MCF 10A (cell line): ENCODE measurements at regions not wholly inside any gene's neighbourhood (a gene's known extent, or its start where the extent isn't known, plus 50 kb on each side); places are given as distances from the start of the nearest gene placed in this dataset.

Experiments used
- BruUV-seq: library from RNA; stranded (reverse); fragments of 400-500 nt; replicated peaks from 2 replicates; lab custom pipeline; 2021; lab: Mats Ljungman, UMichigan
- CTCF ChIA-PET: fragments of 300-600 bp; sonication (Branson Sonifier 250); formaldehyde crosslinking; extraction: SDS; loops from one replicate; lab custom pipeline; 2021; ENCODE audit warnings: antibody characterized with exemption, inconsistent platforms; lab: Yijun Ruan, JAX
- POLR2A ChIA-PET: fragments of 300-600, 350-650 bp; sonication (Branson Sonifier 250); formaldehyde crosslinking; extraction: SDS; loops from one replicate; lab custom pipeline; 2020; ENCODE audit warnings: antibody characterized with exemption, inconsistent platforms; lab: Yijun Ruan, JAX
- DNase-seq: peaks from one replicate; pipeline ENCODE4 v3.0.0-alpha.2; 2018; ENCODE audit not compliant: unreplicated experiment
- H3K27ac Mint-ChIP-seq: one replicate; pipeline ENCODE4 v1.8.0; 2022; ENCODE audit warnings: mild to moderate bottlenecking, low read depth, mixed read lengths; ENCODE audit not compliant: unreplicated experiment
- H3K27me3 Mint-ChIP-seq: one replicate; pipeline ENCODE4 v1.8.0; 2022; ENCODE audit warnings: mixed read lengths; ENCODE audit not compliant: insufficient read depth, unreplicated experiment
- H3K36me3 Mint-ChIP-seq: one replicate; pipeline ENCODE4 v1.8.0; 2022; ENCODE audit warnings: mild to moderate bottlenecking, moderate library complexity, mixed read lengths; ENCODE audit not compliant: insufficient read depth, unreplicated experiment
- H3K4me1 Mint-ChIP-seq: one replicate; pipeline ENCODE4 v1.8.0; 2022; ENCODE audit warnings: mixed read lengths; ENCODE audit not compliant: insufficient read depth, unreplicated experiment
- H3K4me3 Mint-ChIP-seq: one replicate; pipeline ENCODE4 v1.8.0; 2022; ENCODE audit warnings: mild to moderate bottlenecking, moderate library complexity, mixed read lengths; ENCODE audit not compliant: unreplicated experiment
- H3K9me3 Mint-ChIP-seq: one replicate; pipeline ENCODE4 v1.8.0; 2022; ENCODE audit warnings: mixed read lengths; ENCODE audit not compliant: unreplicated experiment
- CTCF ChIP-seq: fragments of 200-600 bp; IDR thresholded peaks from one replicate; pipeline ENCODE4 v1.8.0; 2022; ENCODE audit warnings: antibody characterized with exemption, mild to moderate bottlenecking; ENCODE audit not compliant: unreplicated experiment
- intact Hi-C: fragments of 100-400 bp; cut with micrococcal nuclease; formaldehyde crosslinking; loops from 2 replicates; pipeline ENCODE4 v1.14.1; 2022

DNA sequence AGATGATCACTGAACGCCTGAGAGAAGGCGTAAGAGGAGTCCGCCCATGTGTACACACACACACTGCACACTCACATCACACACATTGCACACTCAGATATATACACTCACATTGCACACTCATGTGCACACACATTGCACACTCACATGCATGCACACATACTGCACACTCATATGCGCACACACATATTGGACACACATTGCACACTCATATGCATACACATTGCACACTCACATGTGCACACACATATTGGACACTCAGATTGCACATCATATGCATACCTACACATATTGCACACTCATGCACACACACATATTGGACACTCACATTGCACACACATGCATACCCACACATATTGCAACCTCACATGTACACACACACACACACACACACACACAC is 163.2 kb downstream of the WSCD1 start:
- CTCF ChIA-PET, result interaction anchor here (0.6 to 0.9 kb wide), 2 partner anchors 17 to 643 kb away, joined by 3 read pairs; no protein-coding TSS in a partner anchor
- intact Hi-C loops, result no loop called here
- H3K27me3 Mint-ChIP-seq, result no peaks in the 10 kb centered on the region

DNA sequence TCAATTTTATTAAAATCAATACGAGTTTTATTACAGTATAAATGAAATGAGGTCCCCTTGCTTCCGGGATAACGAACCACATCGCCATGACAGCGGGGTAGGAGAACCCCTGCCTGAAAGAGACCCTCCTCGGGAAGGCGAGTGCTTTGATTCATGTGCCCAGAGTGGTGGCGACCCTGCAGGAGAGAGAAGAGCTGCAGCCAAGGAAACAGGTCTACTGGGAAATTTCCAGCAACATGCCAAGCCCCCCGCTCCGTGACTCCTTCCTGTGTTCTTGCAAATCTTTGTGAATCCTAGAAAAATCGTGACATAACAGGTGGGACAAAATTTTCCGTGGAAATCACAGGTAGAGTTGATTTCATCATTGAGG is 162.5 kb downstream of the WSCD1 start:
- peak overlapping the region; percentile 64 for H3K27ac Mint-ChIP-seq
- H3K4me3 Mint-ChIP-seq, result peak overlapping the region; percentile 65
- H3K27me3 Mint-ChIP-seq, result no peaks in the 10 kb centered on the region
- peaks cover 20% of the 10 kb centered on the region for H3K4me1 Mint-ChIP-seq
- H3K9me3 Mint-ChIP-seq, result no peaks in the 10 kb centered on the region
- ChIA-PET POLR2A (interaction anchor here (0.6 to 0.8 kb wide), 4 partner anchors 18 to 1312 kb away, joined by 3 read pairs; no protein-coding TSS in a partner anchor), CTCF (interaction anchor here (0.6 kb wide), 3 partner anchors 17 to 181 kb away, joined by 3 to 6 read pairs (median 3); no protein-coding TSS in a partner anchor)
- DNase-seq, result no peak
- intact Hi-C loops, result no loop called here
- no TSS peak for BruUV-seq
- H3K36me3 Mint-ChIP-seq, result no peaks in the 10 kb centered on the region
- TF ChIP-seq CTCF, result no peak

More for the DNA sequence above, 163.2 kb downstream of the WSCD1 start:
- Mint-ChIP-seq H3K4me1 (peaks cover 20% of the 10 kb centered on the region), H3K9me3 (no peaks in the 10 kb centered on the region), H3K36me3 (no peaks in the 10 kb centered on the region), H3K27ac (no peak overlapping the region), H3K4me3 (no peak overlapping the region)
- TF ChIP-seq CTCF, result no peak
- BruUV-seq, result no TSS peak
- DNase-seq, result no peak
- POLR2A ChIA-PET, result no interaction called here

DNA sequence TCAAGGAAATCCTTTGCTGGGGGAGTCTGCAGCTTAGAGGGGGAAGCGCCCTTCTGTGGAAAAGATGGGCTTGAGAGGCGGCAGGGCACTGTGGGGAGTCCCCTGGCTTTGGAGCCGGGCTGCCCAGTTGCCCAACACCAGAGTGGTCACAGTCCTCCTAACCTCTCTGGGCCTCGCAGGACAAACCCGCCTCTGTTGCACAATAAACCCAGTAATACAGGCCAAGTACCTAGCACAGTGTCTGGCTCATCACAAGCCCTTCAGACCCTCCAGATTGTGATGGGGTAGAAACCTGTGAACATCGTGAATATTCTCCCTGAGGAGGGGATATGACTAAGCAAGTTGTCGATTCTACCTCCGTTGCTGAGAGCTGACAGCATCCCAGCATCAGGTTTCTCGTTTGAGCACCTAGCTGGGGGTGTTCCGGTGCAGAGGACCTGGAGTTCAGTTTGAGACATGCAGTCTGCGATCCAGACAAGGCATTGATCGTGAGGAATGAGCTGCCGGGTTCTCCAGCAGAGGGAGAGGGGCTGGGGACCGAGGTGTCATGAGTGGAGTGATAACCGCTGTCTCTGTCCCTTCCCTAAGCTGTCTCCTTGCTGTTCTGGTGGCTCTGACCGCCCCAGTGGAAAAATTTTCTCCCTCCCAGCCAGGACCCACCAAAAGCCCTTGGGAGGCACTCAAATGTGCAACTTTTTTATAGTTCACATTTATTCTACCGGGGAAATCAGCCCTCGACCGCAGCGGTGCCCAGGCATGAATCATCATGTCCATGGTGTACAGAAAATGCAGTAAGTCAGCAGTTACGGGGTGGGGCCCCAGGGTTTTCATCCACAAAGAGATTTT is 161.9 kb downstream of the WSCD1 start:
- Mint-ChIP-seq H3K36me3 (no peaks in the 10 kb centered on the region), H3K4me3 (peak overlapping the region; percentile 65), H3K4me1 (peaks cover 20% of the 10 kb centered on the region), H3K27ac (peak overlapping the region; percentile 64), H3K27me3 (no peaks in the 10 kb centered on the region), H3K9me3 (no peaks in the 10 kb centered on the region)
- peak; percentile 76 for DNase-seq
- POLR2A ChIA-PET, result interaction anchor here (0.6 to 0.8 kb wide), 4 partner anchors 18 to 1311 kb away, joined by 3 read pairs; no protein-coding TSS in a partner anchor
- no peak for TF ChIP-seq CTCF
- CTCF ChIA-PET, result interaction anchor here (0.6 kb wide), 2 partner anchors 26 to 182 kb away, joined by 3 to 6 read pairs; no protein-coding TSS in a partner anchor
- BruUV-seq, result no TSS peak
- intact Hi-C loops, result no loop called here

- peak overlapping the region; percentile 64 for H3K27ac Mint-ChIP-seq
- no peak for DNase-seq
- H3K9me3 Mint-ChIP-seq, result no peaks in the 10 kb centered on the region
- BruUV-seq, result no TSS peak
- no peak for TF ChIP-seq CTCF
- H3K27me3 Mint-ChIP-seq, result no peaks in the 10 kb centered on the region
- intact Hi-C loops, result no loop called here
- H3K4me3 Mint-ChIP-seq, result peak overlapping the region; percentile 65
- H3K4me1 Mint-ChIP-seq, result peaks cover 20% of the 10 kb centered on the region
- ChIA-PET CTCF (no interaction called here), POLR2A (no interaction called here)
- no peaks in the 10 kb centered on the region for H3K36me3 Mint-ChIP-seq
Measured at GRCh38 chr17:6231465-6231864, 161.3 kb downstream of the WSCD1 start.
